Activated CD8-positive, alpha-beta T cell treated with anti-CD3 and anti-CD28 coated beads, Interleukin-2, amount 10 ng/mL, durations not matched to agents 7 days and 5 days (primary cell): ENCODE measurements at regions not wholly inside any gene's neighbourhood (a gene's known extent, or its start where the extent isn't known, plus 50 kb on each side); places are given as distances from the start of the nearest gene placed in this dataset.

ENCODE experiments used
- ATAC-seq: fragments of 150-1000 bp; cut with Tn5 transposase; one replicate; pipeline ENCODE4 v1.10.0; 2021; ENCODE audit warnings: moderate library complexity
- CTCF ChIA-PET: fragments of 350-600 bp; sonication (Branson Sonifier 250); formaldehyde crosslinking; loops from one replicate; lab custom pipeline; 2021; ENCODE audit warnings: antibody characterized with exemption; lab: Charles Lee
- POLR2A ChIA-PET: fragments of 350-600 bp; sonication (Branson Sonifier 250); formaldehyde crosslinking; loops from one replicate; lab custom pipeline; 2021; ENCODE audit warnings: antibody characterized with exemption; lab: Charles Lee
- DNase-seq: peaks from one replicate; pipeline ENCODE4 v3.0.0-alpha.2; 2020
- H3K27ac Mint-ChIP-seq: one replicate; pipeline ENCODE4 v1.8.0; 2021; ENCODE audit warnings: mild to moderate bottlenecking, mixed read lengths
- H3K27me3 Mint-ChIP-seq: one replicate; pipeline ENCODE4 v1.8.0; 2021; ENCODE audit warnings: low read depth, mixed read lengths
- H3K36me3 Mint-ChIP-seq: one replicate; pipeline ENCODE4 v1.8.0; 2021; ENCODE audit warnings: low read depth, mixed read lengths
- H3K4me1 Mint-ChIP-seq: one replicate; pipeline ENCODE4 v1.8.0; 2021; ENCODE audit warnings: low read depth, mixed read lengths
- H3K4me3 Mint-ChIP-seq: one replicate; pipeline ENCODE4 v1.8.0; 2021; ENCODE audit warnings: mild to moderate bottlenecking, mixed read lengths
- H3K9me3 Mint-ChIP-seq: one replicate; pipeline ENCODE4 v1.8.0; 2022; ENCODE audit warnings: mixed read lengths; ENCODE audit not compliant: insufficient read depth

- no peak overlapping the region for H3K27ac Mint-ChIP-seq
- CTCF ChIA-PET: no interaction called here
- H3K9me3 Mint-ChIP-seq: no peaks in the 10 kb centered on the region
- H3K36me3 Mint-ChIP-seq: no peaks in the 10 kb centered on the region
- ATAC-seq (no peak), DNase-seq (no peak)
- peaks cover 3% of the 10 kb centered on the region for H3K27me3 Mint-ChIP-seq
- POLR2A ChIA-PET: no interaction called here
- no peak overlapping the region for H3K4me3 Mint-ChIP-seq
- no peaks in the 10 kb centered on the region for H3K4me1 Mint-ChIP-seq
Observed at GRCh38 chr12:5344131-5344530, 87.8 kb upstream of the NTF3 start.

DNA sequence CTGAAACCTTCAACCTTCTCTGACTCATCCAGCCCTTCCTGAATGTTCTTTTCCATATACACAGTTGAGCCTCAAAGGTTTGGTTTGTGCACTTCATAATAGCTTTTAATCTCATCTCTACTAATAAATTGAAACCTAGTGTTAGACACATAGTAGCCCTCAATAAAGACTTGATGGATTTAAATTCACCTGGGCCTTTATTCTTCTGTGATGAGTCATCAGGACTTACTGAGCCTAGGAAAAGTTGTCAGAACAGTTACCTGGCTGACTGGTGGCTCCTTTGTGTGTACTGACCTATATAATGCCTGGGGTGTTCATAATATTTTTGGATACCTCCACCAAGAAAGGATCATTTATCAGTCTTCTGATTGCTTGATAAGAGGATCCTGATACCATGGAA lies 86.4 kb upstream of the NTF3 start:
- no peaks in the 10 kb centered on the region for H3K36me3 Mint-ChIP-seq
- ATAC-seq (no peak), DNase-seq (no peak)
- ChIA-PET CTCF (no interaction called here), POLR2A (no interaction called here)
- H3K27ac Mint-ChIP-seq: no peak overlapping the region
- no peaks in the 10 kb centered on the region for H3K9me3 Mint-ChIP-seq
- peaks cover 6% of the 10 kb centered on the region for H3K27me3 Mint-ChIP-seq
- no peaks in the 10 kb centered on the region for H3K4me1 Mint-ChIP-seq
- no peak overlapping the region for H3K4me3 Mint-ChIP-seq

GRCh38 chr12:5348057-5348456 lies 83.9 kb upstream of the NTF3 start:
- no peak for DNase-seq
- CTCF ChIA-PET: no interaction called here

GRCh38 chr12:5348491-5348890 lies 83.4 kb upstream of the NTF3 start:
- POLR2A ChIA-PET: no interaction called here
- CTCF ChIA-PET: no interaction called here

More at GRCh38 chr12:5348057-5348456, 83.9 kb upstream of the NTF3 start:
- H3K36me3 Mint-ChIP-seq: no peaks in the 10 kb centered on the region
- POLR2A ChIA-PET: no interaction called here
- H3K4me1 Mint-ChIP-seq: no peaks in the 10 kb centered on the region
- ATAC-seq: no peak
- H3K9me3 Mint-ChIP-seq: no peaks in the 10 kb centered on the region
- H3K27ac Mint-ChIP-seq: no peak overlapping the region
- no peak overlapping the region for H3K4me3 Mint-ChIP-seq
- H3K27me3 Mint-ChIP-seq: peaks cover 8% of the 10 kb centered on the region

DNA sequence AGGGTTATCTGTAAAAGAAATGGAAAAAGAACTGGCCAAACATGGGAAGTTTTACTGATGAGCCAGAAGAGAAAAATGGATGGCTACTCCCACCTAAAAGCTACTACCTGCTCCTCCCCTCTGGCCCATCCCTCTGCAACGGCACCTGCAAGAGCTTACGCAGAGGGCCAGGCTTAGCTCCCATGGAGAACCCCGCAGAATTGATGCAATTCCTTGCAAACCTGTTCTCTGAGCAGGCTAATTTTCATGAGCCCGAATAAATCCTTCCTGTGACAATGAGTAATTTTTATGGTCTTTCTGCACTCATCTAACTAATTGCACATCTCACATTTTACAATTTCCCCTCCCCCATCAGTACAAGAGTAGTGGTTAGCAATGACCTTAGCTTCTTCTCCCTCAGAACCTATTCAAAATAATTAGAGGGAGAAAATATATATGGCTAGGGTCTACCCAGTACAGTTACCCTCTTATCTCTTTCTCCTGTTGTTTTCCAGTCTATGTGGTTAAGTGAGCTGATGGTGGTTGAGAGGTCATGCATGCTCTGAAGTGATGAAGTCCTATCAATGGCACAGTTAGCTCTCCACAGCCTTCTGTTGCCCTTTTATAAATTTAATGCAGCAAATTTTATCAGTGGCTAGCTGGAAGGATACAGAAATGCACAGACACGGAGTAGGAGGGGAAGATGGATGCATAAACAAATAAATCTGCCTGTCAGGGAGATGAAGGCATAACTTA lies 67.7 kb upstream of the NTF3 start:
- no peaks in the 10 kb centered on the region for H3K4me1 Mint-ChIP-seq
- H3K4me3 Mint-ChIP-seq: no peak overlapping the region
- ChIA-PET POLR2A (no interaction called here), CTCF (no interaction called here)
- no peak for ATAC-seq
- no peaks in the 10 kb centered on the region for H3K36me3 Mint-ChIP-seq
- H3K27ac Mint-ChIP-seq: no peak overlapping the region
- no peak for DNase-seq
- H3K27me3 Mint-ChIP-seq: no peaks in the 10 kb centered on the region
- H3K9me3 Mint-ChIP-seq: no peaks in the 10 kb centered on the region

More at GRCh38 chr12:5348491-5348890, 83.4 kb upstream of the NTF3 start:
- no peak overlapping the region for H3K4me3 Mint-ChIP-seq
- DNase-seq (no peak), ATAC-seq (no peak)
- H3K36me3 Mint-ChIP-seq: no peaks in the 10 kb centered on the region
- H3K9me3 Mint-ChIP-seq: no peaks in the 10 kb centered on the region
- no peak overlapping the region for H3K27ac Mint-ChIP-seq
- H3K27me3 Mint-ChIP-seq: peaks cover 8% of the 10 kb centered on the region
- H3K4me1 Mint-ChIP-seq: no peaks in the 10 kb centered on the region

DNA sequence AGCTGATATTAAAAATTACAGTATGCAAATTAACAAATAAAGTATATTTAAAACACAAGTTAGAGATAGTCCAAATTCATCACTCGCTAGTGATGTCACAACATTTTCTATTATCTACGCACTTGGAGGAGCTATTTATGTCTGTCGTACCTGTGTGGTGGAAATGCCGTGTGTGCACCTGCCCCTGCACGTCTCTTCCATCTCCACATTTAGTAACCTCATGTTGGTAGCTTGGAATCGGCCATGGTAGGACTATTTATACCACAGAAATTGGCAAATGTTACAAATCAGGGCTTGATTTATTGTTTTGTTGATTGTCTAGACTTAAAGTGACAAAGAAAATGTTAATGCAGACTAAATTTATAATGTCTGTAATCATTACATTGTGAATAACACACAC lies 62.6 kb upstream of the NTF3 start:
- ATAC-seq (no peak), DNase-seq (no peak)
- Mint-ChIP-seq H3K36me3 (no peaks in the 10 kb centered on the region), H3K27ac (no peak overlapping the region), H3K27me3 (no peaks in the 10 kb centered on the region), H3K4me3 (no peak overlapping the region), H3K4me1 (no peaks in the 10 kb centered on the region), H3K9me3 (no peaks in the 10 kb centered on the region)
- ChIA-PET POLR2A (no interaction called here), CTCF (no interaction called here)

GRCh38 chr12:5371631-5372030 lies 60.3 kb upstream of the NTF3 start:
- H3K36me3 Mint-ChIP-seq: no peaks in the 10 kb centered on the region
- no peak for DNase-seq
- H3K4me1 Mint-ChIP-seq: no peaks in the 10 kb centered on the region
- POLR2A ChIA-PET: no interaction called here
- no peaks in the 10 kb centered on the region for H3K9me3 Mint-ChIP-seq
- H3K27ac Mint-ChIP-seq: no peak overlapping the region
- H3K27me3 Mint-ChIP-seq: no peaks in the 10 kb centered on the region
- ATAC-seq: no peak
- CTCF ChIA-PET: no interaction called here
- H3K4me3 Mint-ChIP-seq: no peak overlapping the region

- H3K4me3 Mint-ChIP-seq: no peak overlapping the region
- ChIA-PET CTCF (no interaction called here), POLR2A (no interaction called here)
- no peaks in the 10 kb centered on the region for H3K9me3 Mint-ChIP-seq
- DNase-seq: no peak
- H3K36me3 Mint-ChIP-seq: no peaks in the 10 kb centered on the region
- H3K4me1 Mint-ChIP-seq: no peaks in the 10 kb centered on the region
- no peak overlapping the region for H3K27ac Mint-ChIP-seq
- no peak for ATAC-seq
- H3K27me3 Mint-ChIP-seq: no peaks in the 10 kb centered on the region
Observed at GRCh38 chr12:5374713-5375112, 57.2 kb upstream of the NTF3 start.

GRCh38 chr12:5375547-5376295 lies 56.2 kb upstream of the NTF3 start:
- ATAC-seq (no peak), DNase-seq (no peak)
- H3K27me3 Mint-ChIP-seq: no peaks in the 10 kb centered on the region
- H3K27ac Mint-ChIP-seq: no peak overlapping the region
- CTCF ChIA-PET: no interaction called here
- H3K4me1 Mint-ChIP-seq: no peaks in the 10 kb centered on the region
- H3K9me3 Mint-ChIP-seq: no peaks in the 10 kb centered on the region
- POLR2A ChIA-PET: no interaction called here
- H3K4me3 Mint-ChIP-seq: no peak overlapping the region
- H3K36me3 Mint-ChIP-seq: no peaks in the 10 kb centered on the region

GRCh38 chr12:5376591-5377207 lies 55.2 kb upstream of the NTF3 start:
- Mint-ChIP-seq H3K36me3 (no peaks in the 10 kb centered on the region), H3K9me3 (no peaks in the 10 kb centered on the region), H3K27me3 (no peaks in the 10 kb centered on the region), H3K4me1 (no peaks in the 10 kb centered on the region), H3K27ac (no peak overlapping the region), H3K4me3 (no peak overlapping the region)
- ATAC-seq: no peak
- no peak for DNase-seq
- ChIA-PET CTCF (no interaction called here), POLR2A (no interaction called here)

GRCh38 chr12:5377997-5378592 lies 53.8 kb upstream of the NTF3 start:
- no peaks in the 10 kb centered on the region for H3K36me3 Mint-ChIP-seq
- no peaks in the 10 kb centered on the region for H3K27me3 Mint-ChIP-seq
- DNase-seq (no peak), ATAC-seq (no peak)
- H3K9me3 Mint-ChIP-seq: no peaks in the 10 kb centered on the region
- no peak overlapping the region for H3K27ac Mint-ChIP-seq
- H3K4me1 Mint-ChIP-seq: no peaks in the 10 kb centered on the region
- ChIA-PET POLR2A (no interaction called here), CTCF (no interaction called here)
- no peak overlapping the region for H3K4me3 Mint-ChIP-seq
